GM12878 (cell line): ENCODE measurements at regions not wholly inside any gene's neighbourhood (a gene's known extent, or its start where the extent isn't known, plus 50 kb on each side); places are given as distances from the start of the nearest gene placed in this dataset.

Source experiments
- ATAC-seq: fragments of 200-7000 bp; cut with Tn5 transposase; 3 replicates; pipeline ENCODE4 v1.9.1; 2020; ENCODE audit warnings: mild to moderate bottlenecking, moderate library complexity
- BruUV-seq: library from RNA; stranded (reverse); fragments of 400-500 nt; replicated peaks from 2 replicates; lab custom pipeline; 2021; lab: Mats Ljungman, UMichigan
- CTCF ChIA-PET: fragments of 300-600 bp; sonication (Branson Sonifier 250); formaldehyde crosslinking; extraction: SDS; loops from one replicate; lab custom pipeline; 2021; ENCODE audit warnings: inconsistent platforms; lab: Yijun Ruan, JAX
- POLR2A ChIA-PET: fragments of 350-600 bp; formaldehyde crosslinking; extraction: SDS; loops from one replicate; lab custom pipeline; 2021; ENCODE audit warnings: inconsistent platforms; lab: Charles Lee
- RAD21 ChIA-PET: fragments of 300-600 bp; sonication (Branson Sonifier 250); formaldehyde crosslinking; loops from one replicate; lab custom pipeline; 2023; ENCODE audit warnings: antibody characterized with exemption; ENCODE audit not compliant: unreplicated experiment; lab: Charles Lee
- SMC1A ChIA-PET: fragments of 300-600 bp; sonication (Branson Sonifier 250); formaldehyde crosslinking; loops from one replicate; lab custom pipeline; 2023; ENCODE audit not compliant: unreplicated experiment, uncharacterized antibody; lab: Charles Lee
- DNase-seq: peaks from one replicate; pipeline ENCODE4 v3.0.0-alpha.2; 2011; ENCODE audit warnings: low read depth, low spot score
- FAIRE-seq: peaks from 3 replicates; lab custom pipeline; 2011; peaks lifted over from hg19 to GRCh38; lab: Jason Lieb, UNC
- H2AFZ ChIP-seq: 2 replicates; pipeline ENCODE4 v1.6.0; 2011; ENCODE audit warnings: low read depth, low read length, control low read depth; ENCODE audit not compliant: control insufficient read depth
- H3K27ac ChIP-seq: 2 replicates; pipeline ENCODE4 v1.5.1; 2011; ENCODE audit warnings: control low read depth; ENCODE audit not compliant: control insufficient read depth, insufficient read depth
- H3K27me3 ChIP-seq, 2 experiments: replicated peaks in 1 of 2; 2 replicates each; pipeline versions ENCODE4 v1.6.0 to v1.6.1; 2011; ENCODE audit warnings: low read length in 1 of 2; ENCODE audit not compliant: control insufficient read depth in 2 of 2, insufficient read depth in 2 of 2
- H3K36me3 ChIP-seq, 2 experiments: 2 replicates each; pipeline ENCODE4 v1.5.1; 2011; ENCODE audit warnings: low read length in 1 of 2; ENCODE audit not compliant: control insufficient read depth in 2 of 2, insufficient read depth in 2 of 2
- H3K4me1 ChIP-seq: 2 replicates; pipeline ENCODE4 v1.6.1; 2011; ENCODE audit warnings: mild to moderate bottlenecking, low read length, moderate library complexity, mixed read lengths; ENCODE audit not compliant: control insufficient read depth, insufficient read depth
- H3K4me2 ChIP-seq: 2 replicates; pipeline ENCODE4 v1.6.0; 2011; ENCODE audit warnings: control low read depth; ENCODE audit not compliant: control insufficient read depth, insufficient read depth
- H3K4me3 ChIP-seq: fragments of 200-600 bp; sonication (generic); 2 replicates; pipeline ENCODE4 v1.5.1; 2016
- H3K79me2 ChIP-seq: 2 replicates; pipeline ENCODE4 v1.6.0; 2011; ENCODE audit warnings: low read length; ENCODE audit not compliant: control insufficient read depth, insufficient read depth
- H3K9ac ChIP-seq: 2 replicates; pipeline ENCODE4 v1.8.0; 2011; ENCODE audit warnings: low read length, control low read depth, mixed read lengths; ENCODE audit not compliant: control insufficient read depth, insufficient read depth
- H3K9me3 ChIP-seq: replicated peaks from 3 replicates; pipeline ENCODE4 v1.5.1; 2011; ENCODE audit warnings: mild to moderate bottlenecking, low read length; ENCODE audit not compliant: control insufficient read depth, insufficient read depth
- H4K20me1 ChIP-seq: 2 replicates; pipeline ENCODE4 v1.6.0; 2011; ENCODE audit not compliant: control insufficient read depth, insufficient read depth
- CBFB ChIP-seq: IDR thresholded peaks from 2 replicates; pipeline ENCODE4 v1.6.1; 2016; ENCODE audit warnings: antibody characterized with exemption, low read depth
- E2F8 ChIP-seq: fragments of 450-650 bp; IDR thresholded peaks from 2 replicates; pipeline ENCODE4 v1.6.1; 2018; ENCODE audit warnings: mild to moderate bottlenecking, low read depth, moderate library complexity; ENCODE audit not compliant: partially characterized antibody
- ETV6 ChIP-seq, 2 experiments: fragments of 450-650 bp in 1 of 2; IDR thresholded peaks in 1 of 2; conservative IDR thresholded peaks in 1 of 2; 2 replicates each; pipeline ENCODE4 v1.6.1; 2014; ENCODE audit warnings: antibody characterized with exemption in 1 of 2, borderline replicate concordance in 1 of 2, low read depth in 1 of 2, mild to moderate bottlenecking in 1 of 2, moderate library complexity in 1 of 2
- GATAD2B ChIP-seq: fragments of 450-650 bp; conservative IDR thresholded peaks from 2 replicates; pipeline ENCODE4 v1.6.1; 2017; ENCODE audit warnings: low read depth, mild to moderate bottlenecking, moderate library complexity
- MTA2 ChIP-seq: fragments of 450-650 bp; IDR thresholded peaks from 2 replicates; pipeline ENCODE4 v1.6.1; 2016; ENCODE audit warnings: low read depth, mild to moderate bottlenecking, moderate library complexity
- MYC ChIP-seq: IDR thresholded peaks from 2 replicates; pipeline ENCODE4 v1.6.1; 2011; ENCODE audit warnings: mild to moderate bottlenecking, low read length, moderate library complexity, inconsistent platforms; ENCODE audit not compliant: insufficient read depth, insufficient replicate concordance, insufficient read length, severe bottlenecking
- NBN ChIP-seq: fragments of 450-650 bp; IDR thresholded peaks from 2 replicates; pipeline ENCODE4 v1.6.1; 2016
- NFIC ChIP-seq: IDR thresholded peaks from 2 replicates; pipeline ENCODE4 v1.6.1; 2012; ENCODE audit warnings: low read depth, mild to moderate bottlenecking, inconsistent platforms, low read length, moderate library complexity
- PML ChIP-seq: IDR thresholded peaks from 2 replicates; pipeline ENCODE4 v1.6.1; 2012; ENCODE audit warnings: low read length, inconsistent platforms
- RAD51 ChIP-seq: fragments of 450-650 bp; IDR thresholded peaks from 2 replicates; pipeline ENCODE4 v1.6.1; 2016; ENCODE audit warnings: moderate library complexity, mild to moderate bottlenecking, inconsistent platforms
- RELB ChIP-seq: fragments of 450-650 bp; IDR thresholded peaks from 2 replicates; pipeline ENCODE4 v1.6.1; 2017; ENCODE audit warnings: low read depth, mild to moderate bottlenecking, moderate library complexity
- USF1 ChIP-seq: IDR thresholded peaks from 2 replicates; pipeline ENCODE4 v1.6.1; 2011; ENCODE audit warnings: borderline replicate concordance, low read depth, mild to moderate bottlenecking, moderate library complexity, mixed read lengths, low read length; ENCODE audit not compliant: insufficient read depth; ENCODE audit errors: extremely low read length
- YY1 ChIP-seq: IDR thresholded peaks from 2 replicates; pipeline ENCODE4 v1.6.1; 2011; ENCODE audit warnings: low read depth, mild to moderate bottlenecking, low read length
- ZNF274 ChIP-seq: IDR thresholded peaks from one replicate; pipeline ENCODE4 v1.8.0; 2011; ENCODE audit not compliant: insufficient read length, insufficient read depth
- WGBS: methylation state at CpG from one replicate; pipeline ENCODE4 v1.1.6; 2016; ENCODE audit warnings: low lambda C conversion rate; ENCODE audit not compliant: insufficient replicate concordance, insufficient coverage; ENCODE audit errors: missing lambda C conversion rate; 5-methylcytosine and 5-hydroxymethylcytosine counted together
- in situ Hi-C: fragments of 300-500 bp; cut with MboI; formaldehyde crosslinking; loops from 9 replicates; pipeline ENCODE4 v1.14.3; 2018; ENCODE audit warnings: mixed read lengths
- intact Hi-C: fragments of 100-400 bp; cut with micrococcal nuclease; formaldehyde crosslinking; loops from one replicate; pipeline ENCODE4 v1.14.2; 2022; ENCODE audit not compliant: unreplicated experiment

GRCh38 chr3:178257491-178257890 lies 278.7 kb upstream of the KCNMB2 start (continued):
- TF ChIP-seq ETV6 (conservative IDR thresholded peaks at IDR 0.05 in 1 of 2, IDR thresholded peaks at IDR 0.05 in 1 of 2; ENCODE audit: borderline replicate concordance in 1 of 2, low read depth in 1 of 2) (no peak), MYC (no peak)

GRCh38 chr3:178258121-178258520 lies 278.1 kb upstream of the KCNMB2 start:
- H4K20me1 ChIP-seq = no peaks in the 10 kb centered on the region
- no peak overlapping the region for H3K4me3 ChIP-seq
- H2AFZ ChIP-seq = no peak overlapping the region
- H3K27me3 ChIP-seq = no peaks in the 10 kb centered on the region
- TF ChIP-seq USF1 (no peak), MTA2 (no peak), PML (no peak), RELB (no peak), NFIC (no peak), GATAD2B (no peak), CBFB (no peak), YY1 (no peak), ZNF274 (no peak), E2F8 (no peak), RAD51 (no peak), NBN (no peak)
- ChIA-PET CTCF (no interaction called here), SMC1A (no interaction called here), POLR2A (no interaction called here), RAD21 (no interaction called here)
- intact Hi-C loops (no loop called here), in situ Hi-C loops (no loop called here)
- no peaks in the 10 kb centered on the region for H3K4me1 ChIP-seq
- no peak overlapping the region for H3K4me2 ChIP-seq
- no peak overlapping the region for H3K9ac ChIP-seq
- no peak for DNase-seq
- FAIRE-seq = no peak
- 0% methylated on average over 1 of the region's 1 CpG for WGBS
- no peaks in the 10 kb centered on the region for H3K79me2 ChIP-seq
- ATAC-seq = no peak
- H3K36me3 ChIP-seq = no peaks in the 10 kb centered on the region
- no peak overlapping the region for H3K27ac ChIP-seq
- no TSS peak for BruUV-seq
- no peaks in the 10 kb centered on the region for H3K9me3 ChIP-seq
